A549 (cell line): ENCODE measurements at regions not wholly inside any gene's neighbourhood (a gene's known extent, or its start where the extent isn't known, plus 50 kb on each side); places are given as distances from the start of the nearest gene placed in this dataset.

Source experiments
- ATAC-seq, 2 experiments: fragments of 200-7000 bp in 1 of 2; fragments of >200 bp in 1 of 2; cut with Nextera tagmentation in 1 of 2; cut with Tn5 transposase in 1 of 2; 3 replicates each; pipeline versions ENCODE4 v1.8.0 to v1.9.1; 2018 to 2020; ENCODE audit warnings: mild to moderate bottlenecking in 1 of 2, moderate library complexity in 1 of 2
- CTCF ChIA-PET: fragments of 300-600 bp; sonication (Branson Sonifier 250); formaldehyde crosslinking; extraction: SDS; loops from one replicate; lab custom pipeline; 2021; ENCODE audit warnings: antibody characterized with exemption, inconsistent platforms; lab: Yijun Ruan, JAX
- POLR2A ChIA-PET: fragments of 350-600 bp; formaldehyde crosslinking; extraction: SDS; loops from one replicate; lab custom pipeline; 2021; ENCODE audit warnings: antibody characterized with exemption, inconsistent platforms; lab: Yijun Ruan, JAX
- DNase-seq, 2 experiments: peaks; one replicate each; pipeline versions ENCODE4 v3.0.0 to v3.0.0-alpha.2; 2011 to 2016; ENCODE audit warnings: low read depth in 1 of 2, low spot score in 1 of 2
- FAIRE-seq: peaks from 2 replicates; lab custom pipeline; 2011; peaks lifted over from hg19 to GRCh38; lab: Jason Lieb, UNC
- H3K27ac ChIP-seq, 2 experiments: fragments of >200 bp; sonication (Bioruptor Twin); formaldehyde crosslinking; 3 replicates each; pipeline ENCODE4 v1.5.1; 2016 to 2017
- H3K4me1 ChIP-seq: fragments of >200 bp; sonication (Bioruptor Twin); formaldehyde crosslinking; 3 replicates; pipeline ENCODE4 v1.6.1; 2016
- H3K4me2 ChIP-seq: fragments of >200 bp; sonication (Bioruptor Twin); formaldehyde crosslinking; 3 replicates; pipeline ENCODE4 v1.6.1; 2016
- H3K4me3 ChIP-seq: fragments of >200 bp; sonication (Bioruptor Twin); formaldehyde crosslinking; 3 replicates; pipeline ENCODE4 v1.5.1; 2016
- H3K9me3 ChIP-seq: fragments of >200 bp; sonication (Bioruptor Twin); formaldehyde crosslinking; 3 replicates; pipeline ENCODE4 v1.6.1; 2016
- CHD2 ChIP-seq: fragments of 150-350 bp; IDR thresholded peaks from 2 replicates; pipeline ENCODE4 v1.6.1; 2014; ENCODE audit warnings: low read length; ENCODE audit not compliant: partially characterized antibody
- CHD4 ChIP-seq: fragments of 200-600 bp; sonication (generic); IDR thresholded peaks from 2 replicates; pipeline ENCODE4 v1.6.1; 2016; ENCODE audit warnings: antibody characterized with exemption, mild to moderate bottlenecking, borderline replicate concordance
- EHF ChIP-seq: fragments of 250-450 bp; sonication (Bioruptor Pico); IDR thresholded peaks from 2 replicates; pipeline ENCODE4 v1.5.0; 2020; ENCODE audit warnings: mild to moderate bottlenecking
- ELK1 ChIP-seq: fragments of 150-350 bp; IDR thresholded peaks from 2 replicates; pipeline ENCODE4 v1.6.1; 2014; ENCODE audit warnings: low read depth, mild to moderate bottlenecking, low read length
- EP300 ChIP-seq, 2 experiments: fragments of >200 bp; sonication (Bioruptor Twin); formaldehyde crosslinking; IDR thresholded peaks; 2 replicates in 1 of 2; 3 replicates in 1 of 2; pipeline ENCODE4 v1.6.1; 2016 to 2017
- FOXS1 ChIP-seq: fragments of 250-450 bp; sonication (Bioruptor Pico); IDR thresholded peaks from 2 replicates; pipeline ENCODE4 v1.5.0; 2020; ENCODE audit warnings: mild to moderate bottlenecking, moderate library complexity
- JUNB ChIP-seq: fragments of >200 bp; sonication (Bioruptor Twin); formaldehyde crosslinking; IDR thresholded peaks from 2 replicates; pipeline ENCODE4 v1.6.1; 2016
- MAZ ChIP-seq: fragments of 150-350 bp; IDR thresholded peaks from 2 replicates; pipeline ENCODE4 v1.6.1; 2014; ENCODE audit warnings: antibody characterized with exemption, low read depth, low read length, borderline replicate concordance
- NFE2L2 ChIP-seq: fragments of 150-350 bp; conservative IDR thresholded peaks from 2 replicates; pipeline ENCODE4 v1.6.1; 2014; ENCODE audit warnings: low read length
- NPAS2 ChIP-seq: fragments of 250-450 bp; sonication (Bioruptor Pico); IDR thresholded peaks from 2 replicates; pipeline ENCODE4 v1.8.0; 2022; ENCODE audit warnings: mild to moderate bottlenecking, moderate library complexity, borderline replicate concordance
- POLR2A ChIP-seq: IDR thresholded peaks from 2 replicates; pipeline ENCODE4 v1.6.1; 2012; ENCODE audit warnings: mild to moderate bottlenecking, low read length
- POLR2AphosphoS2 ChIP-seq: conservative IDR thresholded peaks from 2 replicates; pipeline ENCODE4 v1.6.1; 2012; ENCODE audit warnings: low read length, improper control_type of control experiment, inconsistent platforms
- RARB ChIP-seq: fragments of 250-450 bp; sonication (Bioruptor Pico); IDR thresholded peaks from 2 replicates; pipeline ENCODE4 v1.8.0; 2021; ENCODE audit warnings: mild to moderate bottlenecking, moderate library complexity
- REST ChIP-seq: fragments of 200-600 bp; sonication (generic); IDR thresholded peaks from 2 replicates; pipeline ENCODE4 v1.6.1; 2016; ENCODE audit warnings: antibody characterized with exemption, mild to moderate bottlenecking, moderate library complexity
- RFX5 ChIP-seq: fragments of 450-650 bp; IDR thresholded peaks from 2 replicates; pipeline ENCODE4 v1.7.1; 2014; ENCODE audit warnings: antibody characterized with exemption, mild to moderate bottlenecking, moderate library complexity
- SREBF2 ChIP-seq: fragments of 450-650 bp; IDR thresholded peaks from 2 replicates; pipeline ENCODE4 v1.6.1; 2014; ENCODE audit warnings: mild to moderate bottlenecking, moderate library complexity
- ZC3H11A ChIP-seq: fragments of 450-650 bp; IDR thresholded peaks from 2 replicates; pipeline ENCODE4 v1.6.1; 2014; ENCODE audit warnings: antibody characterized with exemption, mild to moderate bottlenecking
- WGBS: methylation state at CpG from one replicate; pipeline ENCODE4 v1.1.6; 2017; ENCODE audit errors: missing lambda C conversion rate; 5-methylcytosine and 5-hydroxymethylcytosine counted together
- TF ChIP-seq, protein P1 (sequence below): IDR thresholded peaks from 2 replicates; pipeline ENCODE4 v1.6.1; 2012

DNA sequence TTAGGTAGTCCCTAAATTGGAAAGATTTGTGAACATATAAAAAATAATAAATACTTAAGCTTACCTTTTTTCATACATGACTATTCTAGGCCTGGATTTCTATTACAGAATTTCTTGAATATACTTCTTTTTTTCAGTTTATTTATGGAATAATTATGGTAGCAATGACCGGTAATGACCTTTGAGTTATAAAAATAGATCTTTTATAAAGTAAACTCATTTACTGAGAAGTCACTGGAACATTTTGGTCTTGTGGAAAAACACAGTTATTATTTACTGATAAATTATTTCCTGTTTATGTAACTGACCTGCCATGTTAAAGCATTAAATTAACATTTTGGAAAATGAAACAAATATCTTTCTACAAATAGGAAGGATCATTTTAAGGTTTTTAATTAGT, 80.4 kb upstream of the RASGEF1B start:
- POLR2A ChIA-PET: no interaction called here
- no peak overlapping the region for H3K4me3 ChIP-seq
- no peak for TF ChIP-seq NPAS2 (CRISPR knock-in tag)
- no peak for TF ChIP-seq RFX5
- TF ChIP-seq NFE2L2: no peak
- TF ChIP-seq REST: no peak
- no peak for TF ChIP-seq FOXS1 (CRISPR knock-in tag)
- TF ChIP-seq CHD4: no peak
- TF ChIP-seq CHD2: no peak
- TF ChIP-seq, protein P1, sequence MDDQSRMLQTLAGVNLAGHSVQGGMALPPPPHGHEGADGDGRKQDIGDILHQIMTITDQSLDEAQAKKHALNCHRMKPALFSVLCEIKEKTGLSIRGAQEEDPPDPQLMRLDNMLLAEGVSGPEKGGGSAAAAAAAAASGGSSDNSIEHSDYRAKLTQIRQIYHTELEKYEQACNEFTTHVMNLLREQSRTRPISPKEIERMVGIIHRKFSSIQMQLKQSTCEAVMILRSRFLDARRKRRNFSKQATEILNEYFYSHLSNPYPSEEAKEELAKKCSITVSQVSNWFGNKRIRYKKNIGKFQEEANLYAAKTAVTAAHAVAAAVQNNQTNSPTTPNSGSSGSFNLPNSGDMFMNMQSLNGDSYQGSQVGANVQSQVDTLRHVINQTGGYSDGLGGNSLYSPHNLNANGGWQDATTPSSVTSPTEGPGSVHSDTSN: no peak
- TF ChIP-seq ZC3H11A: no peak
- no peak for TF ChIP-seq ELK1
- no peak for TF ChIP-seq POLR2A
- TF ChIP-seq EHF: no peak
- TF ChIP-seq MAZ: no peak
- no peak for TF ChIP-seq EP300 (IDR thresholded peaks at IDR 0.05)
- no peak for TF ChIP-seq RARB (CRISPR knock-in tag)
- no peak for TF ChIP-seq POLR2AphosphoS2
- TF ChIP-seq, all 56 proteins: peak for 0
- Histone ChIP-seq H3K4me2 (no peak overlapping the region), H3K4me1 (no peaks in the 10 kb centered on the region), H3K9me3 (no peaks in the 10 kb centered on the region), H3K27ac (no peak overlapping the region)
- FAIRE-seq: no peak
- DNase-seq: no peak
- CTCF ChIA-PET: no interaction called here
- ATAC-seq: no peak
- WGBS: 92% methylated on average over 1 of the region's 1 CpG

- FAIRE-seq: no peak
- H3K4me2 ChIP-seq: no peak overlapping the region
- no peak overlapping the region for H3K4me3 ChIP-seq
- no peak for DNase-seq
- ChIA-PET CTCF (interaction anchor here (1.0 kb wide), 1 partner anchor 9 kb away, joined by 3 read pairs; no protein-coding TSS in a partner anchor), POLR2A (no interaction called here)
- H3K4me1 ChIP-seq: no peaks in the 10 kb centered on the region
- H3K9me3 ChIP-seq: no peaks in the 10 kb centered on the region
- no peak overlapping the region for H3K27ac ChIP-seq
- WGBS: 57% methylated on average over 5 of the region's 5 CpGs
- TF ChIP-seq SREBF2: no peak
- no peak for TF ChIP-seq JUNB
- TF ChIP-seq REST: no peak
- ATAC-seq: no peak
These were observed 78.7 kb upstream of the RASGEF1B start for GRCh38 chr4:81550388-81550859.
